Suprapubic skin (tissue), 3 donors: ENCODE measurements at regions not wholly inside any gene's neighbourhood (a gene's known extent, or its start where the extent isn't known, plus 50 kb on each side); places are given as distances from the start of the nearest gene placed in this dataset.

Experiments
- POLR2A ChIP-seq, 2 donors: fragments of 450-650 bp; IDR thresholded peaks; one replicate each; pipeline ENCODE4 v1.6.1; 2017; ENCODE audit warnings: antibody characterized with exemption in 2 of 2, mild to moderate bottlenecking in 2 of 2, moderate library complexity in 2 of 2
- TF ChIP-seq, protein P1 (sequence below), 2 donors: fragments of 200-600 bp in 1 of 2; fragments of 450-650 bp in 1 of 2; sonication (generic) in 1 of 2; IDR thresholded peaks; one replicate each; pipeline ENCODE4 v1.5.1; 2016 to 2019; ENCODE audit warnings: antibody characterized with exemption in 2 of 2, mild to moderate bottlenecking in 1 of 2, moderate library complexity in 1 of 2

DNA sequence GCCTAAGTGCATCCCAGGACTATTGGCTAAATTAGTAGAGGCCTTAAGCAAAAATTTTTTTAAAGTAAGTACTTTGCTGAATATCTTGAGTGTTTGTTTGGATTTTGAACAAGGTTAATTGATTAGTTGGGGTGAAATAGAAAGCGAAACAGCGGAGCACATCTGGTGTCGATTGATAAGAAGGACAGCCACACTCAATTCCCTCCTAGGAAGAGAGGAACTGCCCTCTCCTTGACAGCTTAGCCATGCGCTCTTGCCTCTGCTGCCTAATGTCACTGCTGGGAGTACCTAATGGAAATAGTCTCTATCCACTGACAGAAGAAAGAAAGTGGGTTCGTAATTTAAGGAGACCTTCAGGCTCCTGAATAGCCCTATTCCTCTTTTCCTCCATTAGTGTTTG, 943.6 kb downstream of the DIPK2A start:
- TF ChIP-seq POLR2A (IDR thresholded peaks at IDR 0.05), result no peak
- TF ChIP-seq, protein P1, sequence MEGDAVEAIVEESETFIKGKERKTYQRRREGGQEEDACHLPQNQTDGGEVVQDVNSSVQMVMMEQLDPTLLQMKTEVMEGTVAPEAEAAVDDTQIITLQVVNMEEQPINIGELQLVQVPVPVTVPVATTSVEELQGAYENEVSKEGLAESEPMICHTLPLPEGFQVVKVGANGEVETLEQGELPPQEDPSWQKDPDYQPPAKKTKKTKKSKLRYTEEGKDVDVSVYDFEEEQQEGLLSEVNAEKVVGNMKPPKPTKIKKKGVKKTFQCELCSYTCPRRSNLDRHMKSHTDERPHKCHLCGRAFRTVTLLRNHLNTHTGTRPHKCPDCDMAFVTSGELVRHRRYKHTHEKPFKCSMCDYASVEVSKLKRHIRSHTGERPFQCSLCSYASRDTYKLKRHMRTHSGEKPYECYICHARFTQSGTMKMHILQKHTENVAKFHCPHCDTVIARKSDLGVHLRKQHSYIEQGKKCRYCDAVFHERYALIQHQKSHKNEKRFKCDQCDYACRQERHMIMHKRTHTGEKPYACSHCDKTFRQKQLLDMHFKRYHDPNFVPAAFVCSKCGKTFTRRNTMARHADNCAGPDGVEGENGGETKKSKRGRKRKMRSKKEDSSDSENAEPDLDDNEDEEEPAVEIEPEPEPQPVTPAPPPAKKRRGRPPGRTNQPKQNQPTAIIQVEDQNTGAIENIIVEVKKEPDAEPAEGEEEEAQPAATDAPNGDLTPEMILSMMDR (IDR thresholded peaks at IDR 0.05), result no peak
